ENCODE measurements at regions not wholly inside any gene's neighbourhood (a gene's known extent, or its start where the extent isn't known, plus 50 kb on each side); places are given as distances from the start of the nearest gene placed in this dataset.

GRCh38 chr4:114226968-114227760 is 247.7 kb upstream of the ARSJ start:
- TF ChIP-seq POLR2A (IDR thresholded peaks at IDR 0.05) (no peak), CTCF (IDR thresholded peaks at IDR 0.05) (no peak)

Measured in esophagus squamous epithelium (tissue), 4 donors.